ENCODE measurements at regions not wholly inside any gene's neighbourhood (a gene's known extent, or its start where the extent isn't known, plus 50 kb on each side); places are given as distances from the start of the nearest gene placed in this dataset.

GRCh38 chr5:82489683-82490082, 211.5 kb upstream of the RPS23 start (continued):
- TF ChIP-seq EP300 (IDR thresholded peaks at IDR 0.05; ENCODE audit: borderline replicate concordance in 1 of 2, low read depth in 2 of 2, low read length in 2 of 2) (no peak), SAP30 (IDR thresholded peaks at IDR 0.05; ENCODE audit: insufficient read depth, insufficient replicate concordance, low read length) (no peak), FOSL1 (IDR thresholded peaks at IDR 0.05; ENCODE audit: insufficient read depth, low read depth, low read length) (no peak), HDAC2 (IDR thresholded peaks at IDR 0.05; ENCODE audit: borderline replicate concordance in 1 of 2, low read depth in 2 of 2, low read length in 2 of 2) (no peak), BCL11A (IDR thresholded peaks at IDR 0.05; ENCODE audit: low read depth in 2 of 2, low read length in 2 of 2) (no peak)

Measured in H1 (cell line).